Testis (tissue), 2 donors: ENCODE measurements at regions not wholly inside any gene's neighbourhood (a gene's known extent, or its start where the extent isn't known, plus 50 kb on each side); places are given as distances from the start of the nearest gene placed in this dataset.

Experiments used
- DNase-seq: peaks from one replicate; pipeline ENCODE4 v3.0.0-alpha.2; 2019
- H3K27ac ChIP-seq, 2 donors: fragments of 200-600 bp; sonication (generic); one replicate each; pipeline ENCODE4 v1.5.1; 2019
- H3K27me3 ChIP-seq: fragments of 200-600 bp; sonication (generic); one replicate; pipeline ENCODE4 v1.5.1; 2019
- H3K36me3 ChIP-seq: fragments of 200-600 bp; sonication (generic); one replicate; pipeline ENCODE4 v1.5.1; 2017; ENCODE audit warnings: low read depth; ENCODE audit errors: missing control alignments
- H3K4me1 ChIP-seq: fragments of 200-600 bp; sonication (generic); one replicate; pipeline ENCODE4 v1.5.1; 2019
- H3K4me3 ChIP-seq, 2 donors: fragments of 200-600 bp; sonication (generic); one replicate each; pipeline ENCODE4 v1.5.1; 2017 to 2019
- H3K9me3 ChIP-seq: fragments of 200-600 bp; sonication (generic); one replicate; pipeline ENCODE4 v1.5.1; 2017
- POLR2A ChIP-seq: fragments of 450-650 bp; IDR thresholded peaks from one replicate; pipeline ENCODE4 v1.6.1; 2017; ENCODE audit warnings: antibody characterized with exemption, mild to moderate bottlenecking, moderate library complexity
- WGBS, 2 donors: methylation state at CpG; one replicate each; pipeline ENCODE4 v1.1.5; 2018; 5-methylcytosine and 5-hydroxymethylcytosine counted together
- intact Hi-C: fragments of 100-400 bp; cut with DNase I; formaldehyde crosslinking; loops from one replicate; pipeline ENCODE4 v1.15.1; 2023; ENCODE audit warnings: low total_unique reads
- TF ChIP-seq, protein P1 (sequence below), 3 experiments: fragments of 450-650 bp in 2 of 3; fragments of 200-600 bp in 1 of 3; sonication (generic) in 1 of 3; IDR thresholded peaks; one replicate each; pipeline ENCODE4 v1.5.1; 2016 to 2019; ENCODE audit warnings: antibody characterized with exemption in 3 of 3, mild to moderate bottlenecking in 2 of 3, moderate library complexity in 1 of 3

GRCh38 chr11:106424111-106424510 lies 346.6 kb downstream of the AASDHPPT start:
- DNase-seq = no peak
- H3K27me3 ChIP-seq = no peaks in the 10 kb centered on the region
- H3K36me3 ChIP-seq = no peaks in the 10 kb centered on the region
- no peaks in the 10 kb centered on the region for H3K9me3 ChIP-seq
- 77 to 84% methylated on average over 3 of the region's 3 CpGs for WGBS, 2 donors
- no peak overlapping the region for H3K4me3 ChIP-seq
- intact Hi-C loops = no loop called here
- no peak overlapping the region for H3K27ac ChIP-seq
- peaks cover 14% of the 10 kb centered on the region for H3K4me1 ChIP-seq
- TF ChIP-seq, protein P1, sequence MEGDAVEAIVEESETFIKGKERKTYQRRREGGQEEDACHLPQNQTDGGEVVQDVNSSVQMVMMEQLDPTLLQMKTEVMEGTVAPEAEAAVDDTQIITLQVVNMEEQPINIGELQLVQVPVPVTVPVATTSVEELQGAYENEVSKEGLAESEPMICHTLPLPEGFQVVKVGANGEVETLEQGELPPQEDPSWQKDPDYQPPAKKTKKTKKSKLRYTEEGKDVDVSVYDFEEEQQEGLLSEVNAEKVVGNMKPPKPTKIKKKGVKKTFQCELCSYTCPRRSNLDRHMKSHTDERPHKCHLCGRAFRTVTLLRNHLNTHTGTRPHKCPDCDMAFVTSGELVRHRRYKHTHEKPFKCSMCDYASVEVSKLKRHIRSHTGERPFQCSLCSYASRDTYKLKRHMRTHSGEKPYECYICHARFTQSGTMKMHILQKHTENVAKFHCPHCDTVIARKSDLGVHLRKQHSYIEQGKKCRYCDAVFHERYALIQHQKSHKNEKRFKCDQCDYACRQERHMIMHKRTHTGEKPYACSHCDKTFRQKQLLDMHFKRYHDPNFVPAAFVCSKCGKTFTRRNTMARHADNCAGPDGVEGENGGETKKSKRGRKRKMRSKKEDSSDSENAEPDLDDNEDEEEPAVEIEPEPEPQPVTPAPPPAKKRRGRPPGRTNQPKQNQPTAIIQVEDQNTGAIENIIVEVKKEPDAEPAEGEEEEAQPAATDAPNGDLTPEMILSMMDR (IDR thresholded peaks at IDR 0.05) = no peak
- no peak for TF ChIP-seq POLR2A

DNA sequence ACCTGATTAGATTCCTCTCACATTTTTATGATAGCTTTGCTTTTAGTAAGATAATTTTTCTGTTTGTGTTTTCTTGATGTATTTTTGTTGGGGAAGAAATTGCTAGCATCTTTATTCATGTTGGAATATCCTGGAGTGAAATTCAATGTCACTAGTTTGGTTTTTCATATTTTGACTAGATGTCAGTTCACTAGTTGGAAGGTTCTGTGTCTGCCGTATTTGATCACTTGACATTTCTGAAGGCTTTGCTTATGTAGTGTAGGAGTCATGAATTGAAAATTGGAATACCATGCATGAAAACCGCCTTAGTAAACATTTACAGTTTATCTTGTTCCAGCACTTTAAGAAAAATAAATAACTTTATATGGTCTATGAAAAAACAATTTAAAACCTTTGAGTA lies 348.4 kb downstream of the AASDHPPT start:
- Histone ChIP-seq H3K4me3 (no peak overlapping the region), H3K27me3 (no peaks in the 10 kb centered on the region), H3K9me3 (no peaks in the 10 kb centered on the region), H3K27ac (no peak overlapping the region), H3K4me1 (no peaks in the 10 kb centered on the region), H3K36me3 (no peaks in the 10 kb centered on the region)
- DNase-seq = no peak
- no peak for TF ChIP-seq POLR2A
- TF ChIP-seq, protein P1 (IDR thresholded peaks at IDR 0.05) = no peak
- intact Hi-C loops = no loop called here
- WGBS, 2 donors = 78 to 92% methylated on average over 2 of the region's 2 CpGs

GRCh38 chr11:106426696-106427095 lies 349.2 kb downstream of the AASDHPPT start:
- DNase-seq = no peak
- Histone ChIP-seq H3K27ac (no peak overlapping the region), H3K9me3 (no peaks in the 10 kb centered on the region), H3K4me1 (no peaks in the 10 kb centered on the region), H3K36me3 (no peaks in the 10 kb centered on the region), H3K27me3 (no peaks in the 10 kb centered on the region), H3K4me3 (no peak overlapping the region)
- intact Hi-C loops = no loop called here
- TF ChIP-seq, protein P1 (IDR thresholded peaks at IDR 0.05) = no peak
- no peak for TF ChIP-seq POLR2A

DNA sequence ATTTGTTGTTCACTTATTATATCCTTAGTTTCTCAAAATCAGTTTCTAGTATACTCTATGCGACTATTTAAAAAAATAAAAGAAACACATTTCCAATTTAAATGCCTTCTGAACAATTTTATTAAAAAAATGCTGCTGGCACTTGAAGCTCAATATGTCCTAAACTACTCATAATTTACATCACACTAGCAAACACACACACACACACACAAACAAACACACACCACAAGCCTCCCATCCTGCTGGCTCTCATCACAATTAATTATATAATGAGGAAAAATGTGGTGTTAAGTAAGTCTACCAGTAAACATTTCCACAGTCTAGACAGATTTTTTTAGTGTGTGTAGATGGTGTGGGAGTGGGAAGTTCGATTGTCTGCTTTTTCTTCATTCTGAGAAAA lies 350.3 kb downstream of the AASDHPPT start:
- TF ChIP-seq, protein P1 (IDR thresholded peaks at IDR 0.05) = no peak
- no peak for TF ChIP-seq POLR2A
- DNase-seq = no peak
- Histone ChIP-seq H3K27ac (no peak overlapping the region), H3K27me3 (no peaks in the 10 kb centered on the region), H3K4me3 (no peak overlapping the region), H3K4me1 (no peaks in the 10 kb centered on the region), H3K36me3 (no peaks in the 10 kb centered on the region), H3K9me3 (no peaks in the 10 kb centered on the region)
- intact Hi-C loops = no loop called here
- 79 to 84% methylated on average over 2 of the region's 2 CpGs for WGBS, 2 donors

DNA sequence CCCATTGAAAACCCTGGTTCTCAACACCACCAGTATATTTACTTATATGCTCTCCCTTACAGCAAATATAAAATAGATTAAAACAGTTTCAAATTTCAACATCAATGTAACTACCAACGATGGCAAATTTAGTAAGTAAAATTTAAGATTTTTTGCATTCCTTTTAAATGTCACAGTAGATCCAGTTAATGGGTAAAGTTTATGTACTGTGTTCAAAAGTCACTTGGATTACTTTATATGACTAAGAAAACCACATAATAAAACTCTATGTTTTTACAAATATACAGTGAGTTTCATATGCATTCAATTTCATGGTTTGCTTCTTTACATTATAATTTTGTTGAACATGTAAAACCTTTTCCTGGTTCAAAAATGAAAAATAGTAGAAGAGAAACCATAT lies 364.6 kb downstream of the AASDHPPT start:
- Histone ChIP-seq H3K27me3 (no peaks in the 10 kb centered on the region), H3K4me1 (no peaks in the 10 kb centered on the region), H3K4me3 (no peak overlapping the region), H3K36me3 (no peaks in the 10 kb centered on the region), H3K27ac (no peak overlapping the region), H3K9me3 (no peaks in the 10 kb centered on the region)
- intact Hi-C loops = no loop called here
- no peak for DNase-seq
- TF ChIP-seq POLR2A = no peak
- TF ChIP-seq, protein P1 (IDR thresholded peaks at IDR 0.05) = no peak
- 87 to 93% methylated on average over 1 of the region's 1 CpG for WGBS, 2 donors
